ENCODE measurements at regions not wholly inside any gene's neighbourhood (a gene's known extent, or its start where the extent isn't known, plus 50 kb on each side); places are given as distances from the start of the nearest gene placed in this dataset.
"Not testable (repeated sequence)": the region's sequence is repeated elsewhere in the genome, so short reads cannot be mapped to it uniquely, and the experiment has no call there.

- H3K4me3 ChIP-seq (ENCODE audit: low read length) = no peak overlapping the region
- DNase-seq = no peak
- no peaks in the 10 kb centered on the region for H3K9me2 ChIP-seq (replicated peaks; ENCODE audit: insufficient read depth, low read length)
- no peaks in the 10 kb centered on the region for H3K79me2 ChIP-seq (ENCODE audit: low read length)
- H3K27ac ChIP-seq (ENCODE audit: low read length) = no peak overlapping the region
- H3K4me1 ChIP-seq (ENCODE audit: low read length) = no peaks in the 10 kb centered on the region
- no peaks in the 10 kb centered on the region for H3K9me3 ChIP-seq (replicated peaks; ENCODE audit: insufficient read depth, low read length)
- H3K4me2 ChIP-seq (ENCODE audit: low read depth, low read length) = no peak overlapping the region
- H3K36me3 ChIP-seq (replicated peaks; ENCODE audit: insufficient read depth, low read length) = no peaks in the 10 kb centered on the region
- no peak overlapping the region for H3K9ac ChIP-seq (ENCODE audit: low read length)
- no peaks in the 10 kb centered on the region for H3F3A ChIP-seq (ENCODE audit: insufficient read depth, low read length)
- H2AFZ ChIP-seq (ENCODE audit: low read length) = no peak overlapping the region
- H3K27me3 ChIP-seq (replicated peaks; ENCODE audit: insufficient read depth, low read length) = no peaks in the 10 kb centered on the region
- TF ChIP-seq, protein P1, sequence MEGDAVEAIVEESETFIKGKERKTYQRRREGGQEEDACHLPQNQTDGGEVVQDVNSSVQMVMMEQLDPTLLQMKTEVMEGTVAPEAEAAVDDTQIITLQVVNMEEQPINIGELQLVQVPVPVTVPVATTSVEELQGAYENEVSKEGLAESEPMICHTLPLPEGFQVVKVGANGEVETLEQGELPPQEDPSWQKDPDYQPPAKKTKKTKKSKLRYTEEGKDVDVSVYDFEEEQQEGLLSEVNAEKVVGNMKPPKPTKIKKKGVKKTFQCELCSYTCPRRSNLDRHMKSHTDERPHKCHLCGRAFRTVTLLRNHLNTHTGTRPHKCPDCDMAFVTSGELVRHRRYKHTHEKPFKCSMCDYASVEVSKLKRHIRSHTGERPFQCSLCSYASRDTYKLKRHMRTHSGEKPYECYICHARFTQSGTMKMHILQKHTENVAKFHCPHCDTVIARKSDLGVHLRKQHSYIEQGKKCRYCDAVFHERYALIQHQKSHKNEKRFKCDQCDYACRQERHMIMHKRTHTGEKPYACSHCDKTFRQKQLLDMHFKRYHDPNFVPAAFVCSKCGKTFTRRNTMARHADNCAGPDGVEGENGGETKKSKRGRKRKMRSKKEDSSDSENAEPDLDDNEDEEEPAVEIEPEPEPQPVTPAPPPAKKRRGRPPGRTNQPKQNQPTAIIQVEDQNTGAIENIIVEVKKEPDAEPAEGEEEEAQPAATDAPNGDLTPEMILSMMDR (IDR thresholded peaks at IDR 0.05; ENCODE audit: low read length) = no peak
- TF ChIP-seq EZH2phosphoT487 (IDR thresholded peaks at IDR 0.05; ENCODE audit: low read length) = no peak
- no peak for TF ChIP-seq EZH2 (optimal IDR thresholded peaks at IDR 0.05; ENCODE audit: low read depth, low read length)
- no peaks in the 10 kb centered on the region for H4K20me1 ChIP-seq (ENCODE audit: insufficient read depth, low read length)
Measured at GRCh38 chr12:102326982-102327381, 129.3 kb upstream of the PMCH start.

GRCh38 chr12:102325108-102325507 is 127.5 kb upstream of the PMCH start:
- not testable (repeated sequence) for H3K9me2 ChIP-seq (replicated peaks; ENCODE audit: insufficient read depth, low read length)

GRCh38 chr12:102323799-102324198 is 126.2 kb upstream of the PMCH start:
- H3K9me2 ChIP-seq (replicated peaks; ENCODE audit: insufficient read depth, low read length) = no peaks in the 10 kb centered on the region
- H3K9me3 ChIP-seq (replicated peaks; ENCODE audit: insufficient read depth, low read length) = no peaks in the 10 kb centered on the region
- no peaks in the 10 kb centered on the region for H3K36me3 ChIP-seq (replicated peaks; ENCODE audit: insufficient read depth, low read length)
- H3K4me2 ChIP-seq (ENCODE audit: low read depth, low read length) = no peak overlapping the region
- H4K20me1 ChIP-seq (ENCODE audit: insufficient read depth, low read length) = no peaks in the 10 kb centered on the region
- H3K27ac ChIP-seq (ENCODE audit: low read length) = no peak overlapping the region
- H3K9ac ChIP-seq (ENCODE audit: low read length) = no peak overlapping the region
- H3K27me3 ChIP-seq (replicated peaks; ENCODE audit: insufficient read depth, low read length) = no peaks in the 10 kb centered on the region
- no peak for TF ChIP-seq EZH2 (optimal IDR thresholded peaks at IDR 0.05; ENCODE audit: low read depth, low read length)
- no peak for TF ChIP-seq EZH2phosphoT487 (IDR thresholded peaks at IDR 0.05; ENCODE audit: low read length)
- TF ChIP-seq, protein P1 (IDR thresholded peaks at IDR 0.05; ENCODE audit: low read length) = no peak
- no peaks in the 10 kb centered on the region for H3K4me1 ChIP-seq (ENCODE audit: low read length)
- DNase-seq = no peak
- H3K4me3 ChIP-seq (ENCODE audit: low read length) = no peak overlapping the region
- no peak overlapping the region for H2AFZ ChIP-seq (ENCODE audit: low read length)
- no peaks in the 10 kb centered on the region for H3K79me2 ChIP-seq (ENCODE audit: low read length)
- no peaks in the 10 kb centered on the region for H3F3A ChIP-seq (ENCODE audit: insufficient read depth, low read length)

More at GRCh38 chr12:102325108-102325507, 127.5 kb upstream of the PMCH start:
- not testable (repeated sequence) for H3F3A ChIP-seq (ENCODE audit: insufficient read depth, low read length); DNase-seq; H2AFZ ChIP-seq (ENCODE audit: low read length); H3K4me1 ChIP-seq (ENCODE audit: low read length); H3K79me2 ChIP-seq (ENCODE audit: low read length); H3K9ac ChIP-seq (ENCODE audit: low read length); H3K9me3 ChIP-seq (replicated peaks; ENCODE audit: insufficient read depth, low read length); H3K27me3 ChIP-seq (replicated peaks; ENCODE audit: insufficient read depth, low read length); H3K27ac ChIP-seq (ENCODE audit: low read length); H3K4me3 ChIP-seq (ENCODE audit: low read length); H4K20me1 ChIP-seq (ENCODE audit: insufficient read depth, low read length); H3K36me3 ChIP-seq (replicated peaks; ENCODE audit: insufficient read depth, low read length); H3K4me2 ChIP-seq (ENCODE audit: low read depth, low read length)

DNA sequence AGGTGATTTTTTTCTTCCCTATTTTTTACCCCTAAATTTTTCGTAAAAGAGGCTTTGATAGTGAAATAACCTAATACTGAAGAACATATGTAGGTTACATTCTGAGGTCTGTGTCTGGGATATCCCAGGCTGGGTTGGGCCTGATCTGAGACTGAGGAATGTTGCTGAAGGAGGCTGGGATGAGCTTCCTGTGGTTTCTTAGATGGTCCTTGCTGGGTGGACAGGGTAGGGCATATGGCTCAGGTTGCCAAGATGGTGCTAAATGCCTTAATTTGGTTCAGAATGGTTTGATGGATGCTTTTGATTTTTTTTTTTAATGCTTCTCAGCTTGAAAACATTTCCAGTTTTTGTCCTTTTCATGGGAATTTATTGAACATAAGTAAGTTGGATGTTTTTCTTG is 124.6 kb upstream of the PMCH start:
- Histone ChIP-seq H3K27ac (ENCODE audit: low read length) (no peak overlapping the region), H3K36me3 (replicated peaks; ENCODE audit: insufficient read depth, low read length) (no peaks in the 10 kb centered on the region), H4K20me1 (ENCODE audit: insufficient read depth, low read length) (no peaks in the 10 kb centered on the region), H3F3A (ENCODE audit: insufficient read depth, low read length) (no peaks in the 10 kb centered on the region), H3K4me2 (ENCODE audit: low read depth, low read length) (no peak overlapping the region), H3K79me2 (ENCODE audit: low read length) (no peaks in the 10 kb centered on the region), H3K9me2 (replicated peaks; ENCODE audit: insufficient read depth, low read length) (no peaks in the 10 kb centered on the region), H2AFZ (ENCODE audit: low read length) (no peak overlapping the region), H3K9me3 (replicated peaks; ENCODE audit: insufficient read depth, low read length) (no peaks in the 10 kb centered on the region), H3K27me3 (replicated peaks; ENCODE audit: insufficient read depth, low read length) (no peaks in the 10 kb centered on the region), H3K4me1 (ENCODE audit: low read length) (no peaks in the 10 kb centered on the region), H3K9ac (ENCODE audit: low read length) (no peak overlapping the region), H3K4me3 (ENCODE audit: low read length) (no peak overlapping the region)
- TF ChIP-seq EZH2phosphoT487 (IDR thresholded peaks at IDR 0.05; ENCODE audit: low read length) = no peak
- no peak for DNase-seq
